Astrocyte of the spinal cord (primary cell): ENCODE measurements at regions not wholly inside any gene's neighbourhood (a gene's known extent, or its start where the extent isn't known, plus 50 kb on each side); places are given as distances from the start of the nearest gene placed in this dataset.

Source experiments
- DNase-seq: peaks from one replicate; pipeline ENCODE4 v3.0.0; 2011; ENCODE audit warnings: low read depth, low spot score
- H3K4me3 ChIP-seq: 2 replicates; pipeline ENCODE4 v1.5.1; 2011; ENCODE audit warnings: low read depth, mild to moderate bottlenecking, low read length, moderate library complexity
- in situ Hi-C: cut with HindIII; loops from 2 replicates; pipeline ENCODE4 v1.10.0; 2017; ENCODE audit warnings: low sequenced_read_pairs
- TF ChIP-seq, protein P1 (sequence below): IDR thresholded peaks from 2 replicates; pipeline ENCODE4 v1.5.1; 2012; ENCODE audit warnings: low read depth, mild to moderate bottlenecking, low read length, inconsistent platforms

DNA sequence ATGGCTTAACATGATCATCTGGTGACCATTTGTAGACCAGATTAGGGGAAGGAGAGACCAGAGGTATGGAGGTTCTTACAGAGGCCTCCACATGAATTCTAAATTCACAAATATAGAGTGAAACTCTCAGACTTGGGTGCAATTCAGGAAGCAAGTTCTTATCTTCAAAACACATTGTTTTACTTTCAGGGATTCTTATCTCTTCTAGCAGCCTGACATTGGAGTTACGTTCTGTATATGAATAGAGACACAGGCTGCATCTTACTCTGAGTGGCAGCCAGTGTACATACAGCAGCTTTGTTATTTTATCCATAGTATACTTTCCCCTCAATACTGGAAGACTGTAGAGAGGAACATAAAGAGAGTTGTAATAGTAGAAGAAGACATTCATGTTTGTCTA, 1331.7 kb upstream of the WWC1 start:
- in situ Hi-C loops: no loop called here
- no peak for DNase-seq
- TF ChIP-seq, protein P1, sequence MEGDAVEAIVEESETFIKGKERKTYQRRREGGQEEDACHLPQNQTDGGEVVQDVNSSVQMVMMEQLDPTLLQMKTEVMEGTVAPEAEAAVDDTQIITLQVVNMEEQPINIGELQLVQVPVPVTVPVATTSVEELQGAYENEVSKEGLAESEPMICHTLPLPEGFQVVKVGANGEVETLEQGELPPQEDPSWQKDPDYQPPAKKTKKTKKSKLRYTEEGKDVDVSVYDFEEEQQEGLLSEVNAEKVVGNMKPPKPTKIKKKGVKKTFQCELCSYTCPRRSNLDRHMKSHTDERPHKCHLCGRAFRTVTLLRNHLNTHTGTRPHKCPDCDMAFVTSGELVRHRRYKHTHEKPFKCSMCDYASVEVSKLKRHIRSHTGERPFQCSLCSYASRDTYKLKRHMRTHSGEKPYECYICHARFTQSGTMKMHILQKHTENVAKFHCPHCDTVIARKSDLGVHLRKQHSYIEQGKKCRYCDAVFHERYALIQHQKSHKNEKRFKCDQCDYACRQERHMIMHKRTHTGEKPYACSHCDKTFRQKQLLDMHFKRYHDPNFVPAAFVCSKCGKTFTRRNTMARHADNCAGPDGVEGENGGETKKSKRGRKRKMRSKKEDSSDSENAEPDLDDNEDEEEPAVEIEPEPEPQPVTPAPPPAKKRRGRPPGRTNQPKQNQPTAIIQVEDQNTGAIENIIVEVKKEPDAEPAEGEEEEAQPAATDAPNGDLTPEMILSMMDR: no peak
- no peak overlapping the region for H3K4me3 ChIP-seq

DNA sequence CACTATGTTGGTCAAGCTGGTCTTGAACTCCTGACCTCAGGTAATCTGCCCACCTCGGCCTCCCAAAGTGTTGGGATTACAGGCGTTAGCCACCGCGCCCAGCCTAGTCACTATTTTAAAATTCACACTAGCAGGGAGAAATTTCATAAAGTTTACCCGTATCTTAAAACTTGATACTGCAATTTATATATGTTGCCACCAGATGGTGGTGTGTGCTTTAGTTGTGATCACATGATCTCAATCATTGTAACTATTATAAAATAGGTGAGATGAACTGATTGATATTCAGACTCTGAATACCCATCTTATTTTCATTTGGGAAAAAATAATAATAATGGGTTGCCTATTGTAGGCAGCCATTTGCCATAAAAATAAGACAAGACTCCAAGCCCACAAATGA, 1330.4 kb upstream of the WWC1 start:
- TF ChIP-seq, protein P1: peak; percentile 14
- in situ Hi-C loops: no loop called here
- no peak for DNase-seq
- H3K4me3 ChIP-seq: no peak overlapping the region

GRCh38 chr5:166961913-166962312, 1329.5 kb upstream of the WWC1 start:
- no peak overlapping the region for H3K4me3 ChIP-seq
- TF ChIP-seq, protein P1: no peak
- no peak for DNase-seq
- in situ Hi-C loops: no loop called here

GRCh38 chr5:166962461-166962860, 1329.0 kb upstream of the WWC1 start:
- TF ChIP-seq, protein P1: no peak
- no peak overlapping the region for H3K4me3 ChIP-seq
- in situ Hi-C loops: no loop called here
- DNase-seq: no peak

- no peak for DNase-seq
- in situ Hi-C loops: no loop called here
- TF ChIP-seq, protein P1: no peak
- H3K4me3 ChIP-seq: no peak overlapping the region
Measured at GRCh38 chr5:166963596-166963995, 1327.8 kb upstream of the WWC1 start.

DNA sequence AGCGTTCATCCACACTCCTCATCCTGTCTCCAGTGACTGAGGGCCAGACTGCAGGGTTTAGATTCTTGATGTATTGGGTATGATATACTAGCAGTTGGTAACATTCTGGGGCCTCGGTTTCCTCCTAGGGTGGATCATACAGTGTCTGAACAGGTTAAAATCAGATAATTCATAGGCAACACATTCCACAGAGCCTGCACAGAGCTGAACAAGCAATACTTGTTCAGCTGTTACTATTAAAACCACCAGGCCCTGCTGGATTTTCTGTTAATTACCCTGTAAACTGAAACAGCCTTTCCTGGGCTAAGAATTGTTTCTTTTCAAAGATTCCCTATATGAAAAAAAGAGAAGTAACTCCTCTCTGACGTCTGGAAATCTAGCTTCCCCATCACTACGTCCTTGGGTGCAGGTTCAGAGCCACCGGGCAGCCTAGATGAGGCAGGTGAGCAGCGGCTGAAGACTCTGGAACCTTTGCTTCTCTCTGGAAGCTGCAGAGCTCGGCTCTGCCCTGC, 1313.5 kb upstream of the WWC1 start:
- no peak overlapping the region for H3K4me3 ChIP-seq
- DNase-seq: no peak
- in situ Hi-C loops: no loop called here
- TF ChIP-seq, protein P1: no peak

DNA sequence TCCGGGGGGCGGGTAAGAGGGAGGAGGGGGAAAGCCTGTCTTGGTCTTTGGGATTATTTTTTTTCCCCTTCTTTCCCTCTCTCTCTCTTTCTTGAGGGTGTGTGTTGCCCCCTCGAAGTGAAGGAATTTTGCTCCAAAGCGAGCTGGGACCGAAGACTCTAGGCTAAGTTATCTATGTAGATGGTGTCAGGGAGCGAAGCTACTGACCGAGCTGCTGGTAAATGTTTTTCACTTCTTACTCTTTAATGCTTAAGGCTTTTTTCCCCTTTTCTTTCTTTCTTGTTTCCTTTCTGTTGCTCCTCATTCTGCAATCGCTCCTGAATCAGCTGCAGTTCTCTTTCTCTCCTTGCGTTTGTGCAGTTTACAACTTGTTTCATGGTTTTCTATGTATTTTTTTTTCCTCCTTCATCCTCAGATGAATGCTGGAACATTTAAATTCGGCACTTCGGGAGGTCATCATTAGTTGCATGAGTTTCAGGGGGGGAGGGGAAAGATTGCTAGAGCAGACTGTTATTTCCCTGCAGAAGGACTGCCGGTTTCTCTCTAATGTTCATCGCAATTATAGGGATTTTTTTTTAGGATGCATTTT, 1312.0 kb upstream of the WWC1 start:
- in situ Hi-C loops: no loop called here
- H3K4me3 ChIP-seq: peak overlapping the region; percentile 49
- TF ChIP-seq, protein P1: no peak
- peak; percentile 16 for DNase-seq
